Brain microvascular endothelial cell (primary cell): ENCODE measurements at regions not wholly inside any gene's neighbourhood (a gene's known extent, or its start where the extent isn't known, plus 50 kb on each side); places are given as distances from the start of the nearest gene placed in this dataset.

ENCODE experiments used
- DNase-seq: peaks from one replicate; pipeline ENCODE4 v3.0.0-alpha.2; 2020
- H3K27ac ChIP-seq: fragments of 250-450 bp; sonication (Bioruptor Pico); 2 replicates; pipeline ENCODE4 v1.5.1; 2020; ENCODE audit warnings: mild to moderate bottlenecking, moderate library complexity
- H3K27me3 ChIP-seq: fragments of 250-450 bp; sonication (Bioruptor Pico); replicated peaks from 2 replicates; pipeline ENCODE4 v1.5.1; 2020; ENCODE audit warnings: mild to moderate bottlenecking
- H3K36me3 ChIP-seq: fragments of 250-450 bp; sonication (Bioruptor Pico); replicated peaks from 2 replicates; pipeline ENCODE4 v1.5.1; 2020; ENCODE audit warnings: mild to moderate bottlenecking
- H3K4me3 ChIP-seq: 2 replicates; pipeline ENCODE4 v1.5.1; 2011; ENCODE audit warnings: low read depth, mild to moderate bottlenecking, control low read depth, low read length, moderate library complexity
- CTCF ChIP-seq: IDR thresholded peaks from 2 replicates; pipeline ENCODE4 v1.5.1; 2011; ENCODE audit warnings: low read depth, mild to moderate bottlenecking, moderate library complexity, low read length, control low read depth, inconsistent platforms; ENCODE audit errors: missing control alignments
- in situ Hi-C: cut with HindIII; loops from 2 replicates; pipeline ENCODE4 v1.10.0; 2017; ENCODE audit warnings: low sequenced_read_pairs, low pct_ligation_motif_present

GRCh38 chrX:45774961-45775360 lies 574.3 kb upstream of the DIPK2B start:
- in situ Hi-C loops: loop anchor here (25.0 kb wide), 1 partner anchor 263 kb away; no protein-coding TSS in a partner anchor
- H3K27me3 ChIP-seq: no peaks in the 10 kb centered on the region
- no peaks in the 10 kb centered on the region for H3K36me3 ChIP-seq
- no peak for TF ChIP-seq CTCF
- H3K4me3 ChIP-seq: no peak overlapping the region
- DNase-seq: peak; percentile 41
- H3K27ac ChIP-seq: peak overlapping the region; percentile 51

GRCh38 chrX:45773572-45773971 lies 572.9 kb upstream of the DIPK2B start:
- no peak for DNase-seq
- Histone ChIP-seq H3K27ac (no peak overlapping the region), H3K27me3 (no peaks in the 10 kb centered on the region), H3K4me3 (no peak overlapping the region), H3K36me3 (peaks cover 6% of the 10 kb centered on the region)
- in situ Hi-C loops: loop anchor here (25.0 kb wide), 1 partner anchor 261 kb away; no protein-coding TSS in a partner anchor
- no peak for TF ChIP-seq CTCF

GRCh38 chrX:45771560-45772340 lies 571.1 kb upstream of the DIPK2B start:
- Histone ChIP-seq H3K27me3 (no peaks in the 10 kb centered on the region), H3K27ac (peak overlapping the region; percentile 91), H3K36me3 (peaks cover 10% of the 10 kb centered on the region), H3K4me3 (peak overlapping the region; percentile 70)
- peak; percentile 56 for DNase-seq
- no peak for TF ChIP-seq CTCF
- in situ Hi-C loops: loop anchor here (25.0 kb wide), 1 partner anchor 259 kb away; no protein-coding TSS in a partner anchor

GRCh38 chrX:45771114-45771513 lies 570.4 kb upstream of the DIPK2B start:
- Histone ChIP-seq H3K4me3 (peak overlapping the region; percentile 70), H3K36me3 (peaks cover 10% of the 10 kb centered on the region), H3K27me3 (no peaks in the 10 kb centered on the region), H3K27ac (peak overlapping the region; percentile 91)
- in situ Hi-C loops: loop anchor here (25.0 kb wide), 1 partner anchor 259 kb away; no protein-coding TSS in a partner anchor
- TF ChIP-seq CTCF: no peak
- DNase-seq: peak; percentile 87

GRCh38 chrX:45769761-45770582 lies 569.3 kb upstream of the DIPK2B start:
- peak overlapping the region; percentile 91 for H3K27ac ChIP-seq
- H3K36me3 ChIP-seq: peaks cover 10% of the 10 kb centered on the region
- TF ChIP-seq CTCF: no peak
- H3K4me3 ChIP-seq: peak overlapping the region; percentile 70
- H3K27me3 ChIP-seq: no peaks in the 10 kb centered on the region
- peak; percentile 90 for DNase-seq
- in situ Hi-C loops: loop anchor here (25.0 kb wide), 1 partner anchor 258 kb away; no protein-coding TSS in a partner anchor
